DOHH2 (cell line): ENCODE measurements at regions not wholly inside any gene's neighbourhood (a gene's known extent, or its start where the extent isn't known, plus 50 kb on each side); places are given as distances from the start of the nearest gene placed in this dataset.

Experiments used
- CTCF ChIP-seq: fragments of 200-600 bp; sonication (generic); IDR thresholded peaks from one replicate; pipeline ENCODE4 v1.5.1; 2014; ENCODE audit warnings: antibody characterized with exemption, mild to moderate bottlenecking, low read depth, low read length; ENCODE audit not compliant: poor library complexity, severe bottlenecking
- EZH2phosphoT487 ChIP-seq: fragments of 200-600 bp; sonication (generic); IDR thresholded peaks from 2 replicates; pipeline ENCODE4 v1.6.1; 2017; ENCODE audit warnings: borderline replicate concordance, mild to moderate bottlenecking, antibody characterized with exemption, low read length, moderate library complexity, mixed read lengths

- TF ChIP-seq CTCF, result no peak
- TF ChIP-seq EZH2phosphoT487, result no peak
Observed at GRCh38 chr5:110269478-110270142, 456.9 kb downstream of the TMEM232 start.
